SK-N-MC (cell line): ENCODE measurements at regions not wholly inside any gene's neighbourhood (a gene's known extent, or its start where the extent isn't known, plus 50 kb on each side); places are given as distances from the start of the nearest gene placed in this dataset.

Experiments
- EZH2 ChIP-seq: fragments of 200-600 bp; sonication (generic); IDR thresholded peaks from one replicate; pipeline ENCODE4 v1.6.1; 2017; ENCODE audit warnings: antibody characterized with exemption
- POLR2AphosphoS5 ChIP-seq: IDR thresholded peaks from 2 replicates; pipeline ENCODE4 v1.6.1; 2012; ENCODE audit warnings: mild to moderate bottlenecking, low read depth, low read length, borderline replicate concordance

DNA sequence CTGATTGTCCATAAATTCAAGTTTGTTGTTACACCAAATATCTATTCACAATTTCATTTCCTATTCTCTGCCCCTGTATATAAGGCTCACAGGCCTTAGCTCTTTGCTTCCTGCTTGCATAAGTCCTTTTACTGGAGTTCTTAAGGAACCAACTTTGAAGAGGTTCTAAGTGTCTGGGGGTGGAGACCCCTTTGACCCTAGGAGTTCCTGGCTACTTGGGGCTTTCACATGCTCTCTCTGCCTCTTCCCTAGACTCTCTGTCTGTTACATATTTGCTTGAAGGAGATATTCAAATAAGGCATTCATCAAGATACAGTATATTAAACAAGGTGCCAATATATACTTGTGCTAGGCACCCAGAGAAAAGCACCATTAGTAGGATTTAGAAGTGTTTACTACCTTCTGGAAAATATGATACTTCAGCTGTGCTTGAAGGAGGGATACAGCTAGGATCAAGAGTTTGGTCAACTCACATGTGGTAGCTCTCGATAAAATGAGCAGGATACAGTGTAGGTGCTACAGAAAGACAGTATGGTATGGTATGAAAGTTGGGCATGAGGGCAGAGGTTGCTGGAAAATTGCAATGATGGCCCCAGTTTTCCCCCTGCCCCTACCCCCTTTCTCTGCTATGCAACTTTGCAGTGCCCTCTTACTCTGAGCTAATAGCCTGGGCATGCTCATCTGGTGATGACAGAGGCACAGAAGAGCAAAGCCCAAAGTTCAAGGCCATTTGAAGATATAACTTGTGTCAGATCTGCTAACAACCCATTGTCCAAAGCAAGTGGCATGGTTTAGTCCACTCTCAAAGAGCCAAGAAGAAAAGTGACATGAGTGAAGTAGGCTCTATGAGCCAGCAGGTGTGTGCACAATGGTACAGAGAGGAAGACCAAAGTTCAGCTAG lies 107.6 kb upstream of the CPEB2 start:
- TF ChIP-seq POLR2AphosphoS5 (no peak), EZH2 (no peak)
